K562 (cell line): ENCODE measurements at regions not wholly inside any gene's neighbourhood (a gene's known extent, or its start where the extent isn't known, plus 50 kb on each side); places are given as distances from the start of the nearest gene placed in this dataset.

Experiments
- ATAC-seq: fragments of 200-7000 bp; cut with Tn5 transposase; 3 replicates; pipeline ENCODE4 v1.9.1; 2020; ENCODE audit warnings: moderate library complexity
- BruUV-seq: library from RNA; stranded (reverse); fragments of 400-500 nt; replicated peaks from 2 replicates; lab custom pipeline; 2021; lab: Mats Ljungman, UMichigan
- CTCF ChIA-PET: fragments of 300-600 bp; formaldehyde crosslinking; extraction: SDS; loops from one replicate; lab custom pipeline; 2021; ENCODE audit warnings: low intra/inter-chr PET ratio; lab: Yijun Ruan, JAX
- POLR2A ChIA-PET: fragments of 300-600, 350-650 bp; sonication (Branson Sonifier 250); formaldehyde crosslinking; extraction: SDS; loops from one replicate; lab custom pipeline; 2021; ENCODE audit warnings: antibody characterized with exemption, inconsistent platforms; lab: Yijun Ruan, JAX
- DNase-seq, 4 experiments: peaks; one replicate each; pipeline versions ENCODE4 v3.0.0 to v3.0.0-alpha.2; 2011 to 2018; ENCODE audit warnings: low spot score in 3 of 4, mixed read lengths in 3 of 4; ENCODE audit errors: extremely low read depth in 1 of 4
- FAIRE-seq: peaks from 2 replicates; lab custom pipeline; 2011; peaks lifted over from hg19 to GRCh38; lab: Jason Lieb, UNC
- H2AFZ ChIP-seq: 2 replicates; pipeline ENCODE4 v1.6.0; 2011; ENCODE audit warnings: low read depth, low read length, control low read depth, inconsistent platforms
- H3K27ac ChIP-seq: fragments of 200-600 bp; 3 replicates; pipeline ENCODE4 v1.8.0; 2011; ENCODE audit warnings: low read depth, mild to moderate bottlenecking, control low read depth, inconsistent platforms, low read length, moderate library complexity, mixed read lengths; ENCODE audit errors: extremely low read depth
- H3K27me3 ChIP-seq, 2 experiments: fragments of 300-600 bp in 1 of 2; 2 replicates in 1 of 2; 3 replicates in 1 of 2; pipeline versions ENCODE4 v1.6.0 to v1.8.0; 2011; ENCODE audit warnings: inconsistent platforms in 2 of 2, low read length in 2 of 2, mild to moderate bottlenecking in 1 of 2, mixed read lengths in 1 of 2, moderate library complexity in 1 of 2; ENCODE audit not compliant: control insufficient read depth in 2 of 2, insufficient read depth in 2 of 2
- H3K36me3 ChIP-seq: fragments of 300-600 bp; 3 replicates; pipeline ENCODE4 v1.8.0; 2011; ENCODE audit warnings: mild to moderate bottlenecking, low read length, inconsistent platforms; ENCODE audit not compliant: control insufficient read depth, insufficient read depth
- H3K4me1 ChIP-seq, 2 experiments: fragments of 200-600 bp in 1 of 2; replicated peaks in 1 of 2; 2 replicates in 1 of 2; 3 replicates in 1 of 2; pipeline versions ENCODE4 v1.5.1 to v1.8.0; 2011; ENCODE audit warnings: inconsistent platforms in 2 of 2, low read length in 2 of 2, mild to moderate bottlenecking in 1 of 2, mixed read lengths in 1 of 2, moderate library complexity in 1 of 2; ENCODE audit not compliant: control insufficient read depth in 2 of 2, insufficient read depth in 2 of 2
- H3K4me2 ChIP-seq: 2 replicates; pipeline ENCODE4 v1.6.1; 2011; ENCODE audit warnings: low read length, control low read depth, inconsistent platforms, mixed read lengths; ENCODE audit not compliant: insufficient read depth
- H3K4me3 ChIP-seq: fragments of 200-600 bp; sonication (generic), shearing (Covaris generic); 2 replicates; pipeline ENCODE4 v1.5.1; 2016; ENCODE audit warnings: control low read depth, inconsistent platforms
- H3K79me2 ChIP-seq: fragments of 200-600 bp; 3 replicates; pipeline ENCODE4 v1.8.0; 2011; ENCODE audit warnings: low read length, inconsistent platforms; ENCODE audit not compliant: control insufficient read depth, insufficient read depth
- H3K9ac ChIP-seq, 2 experiments: 2 replicates each; pipeline versions ENCODE4 v1.6.0 to v1.6.1; 2011; ENCODE audit warnings: low read depth in 2 of 2, low read length in 2 of 2, control low read depth in 1 of 2, inconsistent platforms in 1 of 2, mild to moderate bottlenecking in 1 of 2, mixed read lengths in 1 of 2; ENCODE audit not compliant: insufficient read depth in 1 of 2
- H3K9me1 ChIP-seq: one replicate; pipeline ENCODE4 v1.6.0; 2011; ENCODE audit warnings: inconsistent platforms, mild to moderate bottlenecking, low read length, moderate library complexity; ENCODE audit not compliant: control insufficient read depth, insufficient read depth
- H3K9me3 ChIP-seq: replicated peaks from 2 replicates; pipeline ENCODE4 v1.5.1; 2011; ENCODE audit warnings: low read depth, low read length, inconsistent platforms; ENCODE audit not compliant: control insufficient read depth, insufficient read depth
- H4K20me1 ChIP-seq: replicated peaks from 2 replicates; pipeline ENCODE4 v1.6.1; 2011; ENCODE audit warnings: low read length, inconsistent platforms, mixed read lengths; ENCODE audit not compliant: control insufficient read depth, insufficient read depth
- MLX ChIP-seq, 2 experiments: fragments of 450-650 bp in 1 of 2; sonication (generic) in 1 of 2; formaldehyde crosslinking; conservative IDR thresholded peaks; 2 replicates each; pipeline versions ENCODE4 v1.4.0 to v1.8.1; 2020 to 2022; ENCODE audit warnings: mild to moderate bottlenecking in 1 of 2, missing genetic modification reagents in 1 of 2
- SMAD3 ChIP-seq: fragments of 450-650 bp; formaldehyde crosslinking; conservative IDR thresholded peaks from 2 replicates; pipeline ENCODE4 v1.4.0; 2020; ENCODE audit warnings: mild to moderate bottlenecking
- ZNF444 ChIP-seq: fragments of 250-450 bp; sonication (Bioruptor Pico); IDR thresholded peaks from 2 replicates; pipeline ENCODE4 v1.4.0; 2020; ENCODE audit warnings: mild to moderate bottlenecking, moderate library complexity
- WGBS: fragments of 100-300 bp; shearing (Covaris generic); methylation state at CpG from one replicate; pipeline ENCODE4 v1.1.6; 2016; ENCODE audit warnings: low coverage, mixed read lengths; ENCODE audit not compliant: insufficient coverage; ENCODE audit errors: missing lambda C conversion rate; 5-methylcytosine and 5-hydroxymethylcytosine counted together
- in situ Hi-C: fragments of 300-500 bp; cut with MboI; formaldehyde crosslinking; loops from 4 replicates; pipeline ENCODE4 v1.15.0; 2018; ENCODE audit warnings: inconsistent platforms, mixed read lengths
- intact Hi-C: fragments of 100-400 bp; cut with micrococcal nuclease; formaldehyde crosslinking; loops from 2 replicates; pipeline ENCODE4 v1.14.2; 2022

- CTCF ChIA-PET: no interaction called here
Measured at GRCh38 chr16:19972111-19972510, 87.5 kb upstream of the GPRC5B start.

DNA sequence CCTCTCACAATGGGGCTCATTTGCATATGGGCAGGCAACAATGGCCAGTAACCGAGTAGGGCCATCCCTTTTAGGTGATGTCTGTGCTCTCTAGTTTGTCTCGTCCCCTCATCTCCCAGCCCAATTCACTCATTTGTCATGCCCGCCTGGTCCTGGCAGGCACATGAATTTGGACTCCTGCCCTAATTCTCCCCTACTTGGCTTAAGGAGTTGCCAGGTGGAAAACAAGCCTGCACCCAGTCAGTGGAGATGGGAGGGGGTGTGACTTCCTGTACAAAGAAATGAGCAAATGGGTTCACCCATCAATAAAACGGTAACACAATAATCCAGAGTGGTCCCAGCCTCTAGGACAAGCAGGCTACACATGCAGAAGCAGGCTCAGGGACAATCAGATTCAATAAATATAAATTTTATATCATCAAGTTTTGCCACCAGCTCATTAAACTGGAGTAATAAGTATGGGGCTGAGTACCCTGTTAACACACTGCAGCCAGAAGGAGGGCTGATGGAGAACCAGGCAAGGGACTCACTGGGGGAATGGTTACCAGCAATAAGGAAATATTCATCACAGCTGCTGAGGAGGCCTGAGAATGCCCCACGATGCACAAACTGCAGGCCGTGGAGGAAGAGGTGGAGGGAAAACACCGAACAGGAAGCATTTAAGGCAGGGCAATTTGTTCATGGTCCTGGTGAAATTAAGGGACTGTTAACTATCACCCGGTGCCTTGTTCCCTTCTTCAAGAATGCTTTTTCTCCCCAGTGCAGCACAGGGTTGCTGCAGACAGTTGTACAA, 84.4 kb upstream of the GPRC5B start:
- ATAC-seq: no peak
- H3K9me3 ChIP-seq: no peaks in the 10 kb centered on the region
- FAIRE-seq: no peak
- H3K27ac ChIP-seq: no peak overlapping the region
- no peaks in the 10 kb centered on the region for H3K79me2 ChIP-seq
- no peak overlapping the region for H3K4me3 ChIP-seq
- no peak overlapping the region for H2AFZ ChIP-seq
- H3K27me3 ChIP-seq: peaks cover 0 to 17% of the 10 kb centered on the region in 2 experiments; a peak in 3 of 5 replicates
- H3K4me1 ChIP-seq: no peaks in the 10 kb centered on the region
- ChIA-PET CTCF (no interaction called here), POLR2A (no interaction called here)
- intact Hi-C loops: no loop called here
- H3K9ac ChIP-seq: no peak overlapping the region
- H3K36me3 ChIP-seq: no peaks in the 10 kb centered on the region
- in situ Hi-C loops: no loop called here
- DNase-seq: no peak
- no peak overlapping the region for H3K4me2 ChIP-seq
- no peaks in the 10 kb centered on the region for H3K9me1 ChIP-seq
- BruUV-seq: no TSS peak
- whole genome bisulfite sequencing: 2% methylated on average over 8 of the region's 8 CpGs
- no peak for TF ChIP-seq MLX (CRISPR knock-in tag; conservative IDR thresholded peaks at IDR 0.05)
- no peak for TF ChIP-seq ZNF444 (CRISPR knock-in tag)
- H4K20me1 ChIP-seq: no peaks in the 10 kb centered on the region; the same call in 1 of the 2 replicates

More at GRCh38 chr16:19972111-19972510, 87.5 kb upstream of the GPRC5B start:
- Histone ChIP-seq H3K9me1 (no peaks in the 10 kb centered on the region), H3K79me2 (no peaks in the 10 kb centered on the region), H4K20me1 (no peaks in the 10 kb centered on the region; the same call in 1 of the 2 replicates), H3K27me3 (peaks cover 0 to 10% of the 10 kb centered on the region in 2 experiments; a peak in 3 of 5 replicates), H2AFZ (no peak overlapping the region), H3K27ac (no peak overlapping the region), H3K9ac (no peak overlapping the region), H3K4me3 (no peak overlapping the region), H3K4me1 (no peaks in the 10 kb centered on the region), H3K36me3 (no peaks in the 10 kb centered on the region), H3K9me3 (no peaks in the 10 kb centered on the region), H3K4me2 (no peak overlapping the region)
- intact Hi-C loops (no loop called here), in situ Hi-C loops (no loop called here)
- POLR2A ChIA-PET: interaction anchor here (1.9 kb wide), 1 partner anchor 8 kb away, joined by 5 read pairs; no protein-coding TSS in a partner anchor
- DNase-seq: no peak
- ATAC-seq: no peak
- no peak for TF ChIP-seq SMAD3 (CRISPR knock-in tag)
- FAIRE-seq: no peak
- WGBS: 0% methylated on average over 4 of the region's 4 CpGs
- BruUV-seq: no TSS peak
